Smooth muscle cell (in vitro differentiated cells): ENCODE measurements at regions not wholly inside any gene's neighbourhood (a gene's known extent, or its start where the extent isn't known, plus 50 kb on each side); places are given as distances from the start of the nearest gene placed in this dataset.

ENCODE experiments used
- DNase-seq: peaks from one replicate; lab custom pipeline; 2025; ENCODE audit not compliant: unreplicated experiment; lab: John Stamatoyannopoulos, UW
- H2AFZ ChIP-seq: fragments of 200-600 bp; sonication (generic); 2 replicates; pipeline ENCODE4 v1.6.0; 2016; ENCODE audit warnings: antibody characterized with exemption, low read depth, mild to moderate bottlenecking
- H3F3A ChIP-seq: fragments of 200-600 bp; sonication (generic); 2 replicates; pipeline ENCODE4 v1.6.0; 2017; ENCODE audit warnings: antibody characterized with exemption, low read depth
- H3K27ac ChIP-seq: fragments of 200-600 bp; sonication (generic); 2 replicates; pipeline ENCODE4 v1.5.1; 2016; ENCODE audit warnings: low read depth, mild to moderate bottlenecking
- H3K27me3 ChIP-seq: fragments of 200-600 bp; sonication (generic); 2 replicates; pipeline ENCODE4 v1.6.1; 2016; ENCODE audit warnings: low read depth, mild to moderate bottlenecking
- H3K36me3 ChIP-seq: fragments of 200-600 bp; sonication (generic); 2 replicates; pipeline ENCODE4 v1.5.1; 2016; ENCODE audit warnings: low read depth
- H3K4me1 ChIP-seq: fragments of 200-600 bp; sonication (generic); 2 replicates; pipeline ENCODE4 v1.5.1; 2016; ENCODE audit warnings: low read depth
- H3K4me2 ChIP-seq: fragments of 200-600 bp; sonication (generic); 2 replicates; pipeline ENCODE4 v1.6.0; 2016; ENCODE audit warnings: mild to moderate bottlenecking
- H3K4me3 ChIP-seq: fragments of 200-600 bp; sonication (generic); 2 replicates; pipeline ENCODE4 v1.5.1; 2016; ENCODE audit warnings: mild to moderate bottlenecking
- H3K79me2 ChIP-seq: fragments of 200-600 bp; sonication (generic); 2 replicates; pipeline ENCODE4 v1.6.0; 2016; ENCODE audit warnings: low read depth, mild to moderate bottlenecking
- H3K9ac ChIP-seq: fragments of 200-600 bp; sonication (generic); 2 replicates; pipeline ENCODE4 v1.6.0; 2016; ENCODE audit warnings: low read depth
- H3K9me3 ChIP-seq: fragments of 200-600 bp; sonication (generic); replicated peaks from 2 replicates; pipeline ENCODE4 v1.5.1; 2016; ENCODE audit warnings: low read depth
- H4K20me1 ChIP-seq: fragments of 200-600 bp; sonication (generic); 2 replicates; pipeline ENCODE4 v1.6.0; 2016; ENCODE audit warnings: low read depth
- WGBS: methylation state at CpG from one replicate; pipeline ENCODE4 v1.1.7; 2016; ENCODE audit warnings: low lambda C conversion rate; 5-methylcytosine and 5-hydroxymethylcytosine counted together
- TF ChIP-seq, protein P1 (sequence below): fragments of 200-600 bp; sonication (generic); IDR thresholded peaks from 2 replicates; pipeline ENCODE4 v1.5.1; 2017; ENCODE audit warnings: borderline replicate concordance, mild to moderate bottlenecking, antibody characterized with exemption; ENCODE audit not compliant: insufficient read depth, poor library complexity, severe bottlenecking

DNA sequence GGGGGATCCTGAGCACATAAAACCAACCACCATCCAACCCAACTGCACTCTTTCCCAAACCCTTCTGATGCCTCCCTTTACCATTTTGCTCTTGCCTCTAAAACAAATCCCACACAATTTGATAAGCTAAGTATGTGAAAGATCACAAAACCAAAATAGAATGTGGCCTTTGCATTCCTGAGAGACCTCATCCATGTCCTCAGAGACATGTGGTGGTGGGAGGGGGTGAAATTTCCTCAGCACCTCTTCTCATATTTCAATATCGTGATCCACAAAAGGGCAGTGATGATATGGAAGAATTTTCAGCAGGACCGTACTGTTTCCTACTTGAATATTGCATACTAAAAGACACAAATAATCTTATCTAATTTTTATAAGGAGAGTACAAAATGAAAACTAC lies 423.3 kb downstream of the TLE1 start:
- no peaks in the 10 kb centered on the region for H3K4me1 ChIP-seq
- no peaks in the 10 kb centered on the region for H3K9me3 ChIP-seq
- H4K20me1 ChIP-seq: no peaks in the 10 kb centered on the region
- H2AFZ ChIP-seq: no peak overlapping the region
- peak overlapping the region; percentile 58 for H3K4me2 ChIP-seq
- no peak overlapping the region for H3K9ac ChIP-seq
- H3K36me3 ChIP-seq: no peaks in the 10 kb centered on the region
- H3K27me3 ChIP-seq: no peaks in the 10 kb centered on the region
- H3K79me2 ChIP-seq: no peaks in the 10 kb centered on the region
- H3F3A ChIP-seq: peaks cover 9% of the 10 kb centered on the region
- WGBS: 86% methylated on average over 2 of the region's 2 CpGs
- H3K4me3 ChIP-seq: no peak overlapping the region
- H3K27ac ChIP-seq: no peak overlapping the region
- TF ChIP-seq, protein P1, sequence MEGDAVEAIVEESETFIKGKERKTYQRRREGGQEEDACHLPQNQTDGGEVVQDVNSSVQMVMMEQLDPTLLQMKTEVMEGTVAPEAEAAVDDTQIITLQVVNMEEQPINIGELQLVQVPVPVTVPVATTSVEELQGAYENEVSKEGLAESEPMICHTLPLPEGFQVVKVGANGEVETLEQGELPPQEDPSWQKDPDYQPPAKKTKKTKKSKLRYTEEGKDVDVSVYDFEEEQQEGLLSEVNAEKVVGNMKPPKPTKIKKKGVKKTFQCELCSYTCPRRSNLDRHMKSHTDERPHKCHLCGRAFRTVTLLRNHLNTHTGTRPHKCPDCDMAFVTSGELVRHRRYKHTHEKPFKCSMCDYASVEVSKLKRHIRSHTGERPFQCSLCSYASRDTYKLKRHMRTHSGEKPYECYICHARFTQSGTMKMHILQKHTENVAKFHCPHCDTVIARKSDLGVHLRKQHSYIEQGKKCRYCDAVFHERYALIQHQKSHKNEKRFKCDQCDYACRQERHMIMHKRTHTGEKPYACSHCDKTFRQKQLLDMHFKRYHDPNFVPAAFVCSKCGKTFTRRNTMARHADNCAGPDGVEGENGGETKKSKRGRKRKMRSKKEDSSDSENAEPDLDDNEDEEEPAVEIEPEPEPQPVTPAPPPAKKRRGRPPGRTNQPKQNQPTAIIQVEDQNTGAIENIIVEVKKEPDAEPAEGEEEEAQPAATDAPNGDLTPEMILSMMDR: no peak
- DNase-seq: no peak

DNA sequence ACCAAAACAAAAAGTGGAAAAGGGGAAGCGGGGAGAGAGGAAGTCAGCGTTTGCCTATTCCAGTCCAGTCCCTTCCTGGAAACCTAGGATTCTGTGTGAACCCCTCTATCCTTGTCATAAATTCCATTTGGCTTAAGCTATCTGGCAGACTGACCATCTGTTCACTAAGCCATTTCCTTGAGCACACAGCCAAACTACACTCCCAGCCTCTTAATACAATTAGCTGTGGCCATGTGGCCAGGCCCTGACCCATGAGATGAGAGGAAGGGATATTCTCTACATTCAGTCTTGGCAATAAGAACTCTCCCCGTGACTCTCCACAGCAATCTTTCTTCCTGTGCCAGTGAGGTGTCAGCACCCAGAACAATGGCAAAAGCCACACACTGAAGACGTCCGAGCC lies 424.8 kb downstream of the TLE1 start:
- peaks cover 9% of the 10 kb centered on the region for H3F3A ChIP-seq
- no peak overlapping the region for H3K4me3 ChIP-seq
- H3K9ac ChIP-seq: no peak overlapping the region
- no peak overlapping the region for H3K27ac ChIP-seq
- DNase-seq: no peak
- H3K36me3 ChIP-seq: no peaks in the 10 kb centered on the region
- H3K9me3 ChIP-seq: no peaks in the 10 kb centered on the region
- WGBS: 38% methylated on average over 5 of the region's 5 CpGs
- no peaks in the 10 kb centered on the region for H3K79me2 ChIP-seq
- TF ChIP-seq, protein P1: no peak
- no peak overlapping the region for H2AFZ ChIP-seq
- H3K27me3 ChIP-seq: no peaks in the 10 kb centered on the region
- no peaks in the 10 kb centered on the region for H4K20me1 ChIP-seq
- H3K4me1 ChIP-seq: no peaks in the 10 kb centered on the region
- peak overlapping the region; percentile 1 for H3K4me2 ChIP-seq

DNA sequence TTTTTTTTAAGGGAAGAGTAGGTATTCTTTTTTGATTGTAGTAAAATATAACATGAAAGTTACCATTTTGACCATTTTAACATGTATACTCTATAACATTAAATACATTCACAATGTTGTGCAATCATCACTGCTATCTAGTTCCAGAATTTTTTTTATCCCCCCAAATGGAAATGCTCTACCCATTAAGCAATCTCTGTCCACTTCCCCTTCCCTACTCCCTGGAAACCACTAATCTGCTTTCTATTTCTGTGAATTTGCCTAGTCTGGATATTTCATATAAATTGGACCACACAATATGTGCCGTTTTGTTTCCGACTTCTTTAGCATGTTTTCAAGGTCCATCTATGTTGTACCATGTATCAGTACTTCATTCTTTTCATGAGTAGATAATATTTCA lies 429.5 kb downstream of the TLE1 start:
- H3K4me1 ChIP-seq: peaks cover 7% of the 10 kb centered on the region
- H2AFZ ChIP-seq: no peak overlapping the region
- H3K27ac ChIP-seq: no peak overlapping the region
- no peak overlapping the region for H3K4me2 ChIP-seq
- no peaks in the 10 kb centered on the region for H3K79me2 ChIP-seq
- no peak for DNase-seq
- H3K36me3 ChIP-seq: no peaks in the 10 kb centered on the region
- no peaks in the 10 kb centered on the region for H3K27me3 ChIP-seq
- no peak overlapping the region for H3K9ac ChIP-seq
- no peak overlapping the region for H3K4me3 ChIP-seq
- H4K20me1 ChIP-seq: no peaks in the 10 kb centered on the region
- 100% methylated on average over 2 of the region's 2 CpGs for WGBS
- peaks cover 9% of the 10 kb centered on the region for H3F3A ChIP-seq
- no peaks in the 10 kb centered on the region for H3K9me3 ChIP-seq
- TF ChIP-seq, protein P1: no peak

DNA sequence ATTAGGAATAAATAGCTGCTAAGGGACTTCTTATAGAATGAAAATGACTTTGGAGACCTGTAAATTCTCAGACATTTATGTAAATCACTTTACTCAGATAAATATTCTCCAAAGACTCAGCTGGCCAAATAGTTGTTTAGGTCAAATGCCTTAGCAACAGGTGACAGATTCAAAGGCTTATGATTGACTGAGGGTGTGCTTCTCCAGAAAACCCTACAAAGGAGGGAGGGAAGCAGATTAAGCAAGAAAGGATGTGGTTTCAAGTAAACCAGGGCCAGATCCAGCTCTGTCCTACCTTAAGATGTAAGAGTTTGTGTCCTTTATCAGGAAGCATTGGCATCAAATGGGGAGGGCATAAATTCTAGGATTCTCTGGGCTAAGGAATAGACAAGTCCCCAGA lies 433.0 kb downstream of the TLE1 start:
- peaks cover 7% of the 10 kb centered on the region for H3K4me1 ChIP-seq
- no peaks in the 10 kb centered on the region for H4K20me1 ChIP-seq
- no peak overlapping the region for H3K4me2 ChIP-seq

More for the DNA sequence above, 433.0 kb downstream of the TLE1 start:
- H3K27me3 ChIP-seq: no peaks in the 10 kb centered on the region
- no peak overlapping the region for H2AFZ ChIP-seq
- no peaks in the 10 kb centered on the region for H3K79me2 ChIP-seq
- H3K9ac ChIP-seq: no peak overlapping the region
- H3K27ac ChIP-seq: no peak overlapping the region
- no peak overlapping the region for H3K4me3 ChIP-seq
- no peak for DNase-seq
- no peaks in the 10 kb centered on the region for H3K9me3 ChIP-seq
- no peaks in the 10 kb centered on the region for H3F3A ChIP-seq
- H3K36me3 ChIP-seq: no peaks in the 10 kb centered on the region
- TF ChIP-seq, protein P1: no peak
